ENCODE measurements at regions not wholly inside any gene's neighbourhood (a gene's known extent, or its start where the extent isn't known, plus 50 kb on each side); places are given as distances from the start of the nearest gene placed in this dataset.

DNA sequence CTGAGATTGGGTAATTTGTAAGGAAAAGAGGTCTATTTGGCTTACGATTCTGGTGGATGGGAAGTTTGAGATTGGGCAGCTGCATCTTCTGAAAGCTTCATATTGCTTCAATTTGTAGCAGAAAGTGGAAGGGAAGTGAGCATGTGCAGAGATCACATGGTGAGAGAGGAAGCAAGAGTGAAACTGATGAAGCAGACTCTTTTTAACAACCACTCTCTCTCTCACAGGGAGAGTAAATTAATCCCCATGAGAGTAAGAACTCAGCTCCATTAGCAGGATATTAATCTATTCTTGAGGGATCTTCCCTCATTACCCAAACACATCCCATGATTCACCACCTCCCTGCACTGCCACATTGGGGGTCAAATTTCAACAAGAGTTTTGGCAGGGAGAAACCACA lies 298.5 kb upstream of the CELF4 start (continued):
- no peak for TF ChIP-seq RNF2 (IDR thresholded peaks at IDR 0.05; ENCODE audit: borderline replicate concordance, low read depth, low read length, missing control alignments, poor library complexity, severe bottlenecking)

All from H1 (cell line).